Liver (tissue), 3 donors: ENCODE measurements at regions not wholly inside any gene's neighbourhood (a gene's known extent, or its start where the extent isn't known, plus 50 kb on each side); places are given as distances from the start of the nearest gene placed in this dataset.

Experiments used
- GABPA ChIP-seq, 2 donors: IDR thresholded peaks in 1 of 2; conservative IDR thresholded peaks in 1 of 2; 2 replicates each; pipeline ENCODE4 v1.6.1; 2016; ENCODE audit warnings: antibody characterized with exemption in 2 of 2, mild to moderate bottlenecking in 1 of 2, moderate library complexity in 1 of 2
- HNF4A ChIP-seq, 2 donors: conservative IDR thresholded peaks; 2 replicates each; pipeline ENCODE4 v1.6.1; 2016; ENCODE audit warnings: antibody characterized with exemption in 2 of 2, mild to moderate bottlenecking in 2 of 2
- JUND ChIP-seq, 2 donors: IDR thresholded peaks; 2 replicates each; pipeline ENCODE4 v1.6.1; 2016; ENCODE audit warnings: antibody characterized with exemption in 2 of 2
- MAX ChIP-seq: IDR thresholded peaks from 2 replicates; pipeline ENCODE4 v1.6.1; 2016; ENCODE audit warnings: antibody characterized with exemption
- REST ChIP-seq: IDR thresholded peaks from 2 replicates; pipeline ENCODE4 v1.6.1; 2016; ENCODE audit warnings: antibody characterized with exemption, mild to moderate bottlenecking
- TAF1 ChIP-seq: conservative IDR thresholded peaks from 2 replicates; pipeline ENCODE4 v1.6.1; 2016; ENCODE audit warnings: antibody characterized with exemption, mild to moderate bottlenecking
- YY1 ChIP-seq: IDR thresholded peaks from 2 replicates; pipeline ENCODE4 v1.6.1; 2016; ENCODE audit warnings: antibody characterized with exemption, mild to moderate bottlenecking
- TF ChIP-seq, protein P1 (sequence below): fragments of 150-350 bp; IDR thresholded peaks from 2 replicates; pipeline ENCODE4 v1.5.1; 2017; ENCODE audit warnings: improper control_type of control experiment, low read depth, low read length; ENCODE audit not compliant: missing input control
- TF ChIP-seq, protein P2 (sequence below): IDR thresholded peaks from 2 replicates; pipeline ENCODE4 v1.6.1; 2016; ENCODE audit warnings: antibody characterized with exemption
- donor health status: healthy.
- donor health status: healthy.

- no peak for TF ChIP-seq HNF4A (conservative IDR thresholded peaks at IDR 0.05)
- TF ChIP-seq, protein P1, sequence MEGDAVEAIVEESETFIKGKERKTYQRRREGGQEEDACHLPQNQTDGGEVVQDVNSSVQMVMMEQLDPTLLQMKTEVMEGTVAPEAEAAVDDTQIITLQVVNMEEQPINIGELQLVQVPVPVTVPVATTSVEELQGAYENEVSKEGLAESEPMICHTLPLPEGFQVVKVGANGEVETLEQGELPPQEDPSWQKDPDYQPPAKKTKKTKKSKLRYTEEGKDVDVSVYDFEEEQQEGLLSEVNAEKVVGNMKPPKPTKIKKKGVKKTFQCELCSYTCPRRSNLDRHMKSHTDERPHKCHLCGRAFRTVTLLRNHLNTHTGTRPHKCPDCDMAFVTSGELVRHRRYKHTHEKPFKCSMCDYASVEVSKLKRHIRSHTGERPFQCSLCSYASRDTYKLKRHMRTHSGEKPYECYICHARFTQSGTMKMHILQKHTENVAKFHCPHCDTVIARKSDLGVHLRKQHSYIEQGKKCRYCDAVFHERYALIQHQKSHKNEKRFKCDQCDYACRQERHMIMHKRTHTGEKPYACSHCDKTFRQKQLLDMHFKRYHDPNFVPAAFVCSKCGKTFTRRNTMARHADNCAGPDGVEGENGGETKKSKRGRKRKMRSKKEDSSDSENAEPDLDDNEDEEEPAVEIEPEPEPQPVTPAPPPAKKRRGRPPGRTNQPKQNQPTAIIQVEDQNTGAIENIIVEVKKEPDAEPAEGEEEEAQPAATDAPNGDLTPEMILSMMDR, result no peak
- TF ChIP-seq GABPA (IDR thresholded peaks at IDR 0.05 in 1 of 2, conservative IDR thresholded peaks at IDR 0.05 in 1 of 2), result no peak
- no peak for TF ChIP-seq REST
- TF ChIP-seq JUND (IDR thresholded peaks at IDR 0.05), result no peak
- no peak for TF ChIP-seq MAX
- TF ChIP-seq YY1, result no peak
- TF ChIP-seq TAF1, result no peak
- TF ChIP-seq, protein P2, sequence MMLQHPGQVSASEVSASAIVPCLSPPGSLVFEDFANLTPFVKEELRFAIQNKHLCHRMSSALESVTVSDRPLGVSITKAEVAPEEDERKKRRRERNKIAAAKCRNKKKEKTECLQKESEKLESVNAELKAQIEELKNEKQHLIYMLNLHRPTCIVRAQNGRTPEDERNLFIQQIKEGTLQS, result no peak
These were observed 106.8 kb downstream of the CRYAA start for GRCh38 chr21:43275421-43276211.
